Stimulated activated naive B cell treated with anti-CD40 and anti-IgM and Interleukin-4, amounts not matched to agents 10 μg/mL and 1 μg/mL and 100 μg/mL, for 72 hours (primary cell): ENCODE measurements at regions not wholly inside any gene's neighbourhood (a gene's known extent, or its start where the extent isn't known, plus 50 kb on each side); places are given as distances from the start of the nearest gene placed in this dataset.
"Not testable (repeated sequence)": the region's sequence is repeated elsewhere in the genome, so short reads cannot be mapped to it uniquely, and the experiment has no call there.

Experiments used
- ATAC-seq, 2 donors: fragments of 150-1000 bp; cut with Tn5 transposase; replicated peaks; 2 replicates each; pipeline ENCODE4 v1.10.0; 2021; ENCODE audit warnings: moderate library complexity in 1 of 2
- DNase-seq: peaks from one replicate; pipeline ENCODE4 v3.0.0; 2021
- H3K27ac Mint-ChIP-seq: one replicate; pipeline ENCODE4 v1.8.0; 2022; ENCODE audit warnings: mild to moderate bottlenecking, mixed read lengths
- H3K27me3 Mint-ChIP-seq, 2 donors: one replicate each; pipeline ENCODE4 v1.8.0; 2022; ENCODE audit warnings: mixed read lengths in 2 of 2
- H3K36me3 Mint-ChIP-seq, 2 donors: one replicate each; pipeline ENCODE4 v1.8.0; 2022; ENCODE audit warnings: mixed read lengths in 2 of 2, mild to moderate bottlenecking in 1 of 2
- H3K4me1 Mint-ChIP-seq, 2 donors: one replicate each; pipeline ENCODE4 v1.8.0; 2022; ENCODE audit warnings: mixed read lengths in 2 of 2, mild to moderate bottlenecking in 1 of 2
- H3K4me3 Mint-ChIP-seq, 2 donors: one replicate each; pipeline ENCODE4 v1.8.0; 2022; ENCODE audit warnings: mild to moderate bottlenecking in 2 of 2, mixed read lengths in 2 of 2, moderate library complexity in 1 of 2
- H3K9me3 Mint-ChIP-seq, 2 donors: one replicate each; pipeline ENCODE4 v1.8.0; 2022; ENCODE audit warnings: mixed read lengths in 2 of 2, mild to moderate bottlenecking in 1 of 2

- peaks cover 0 to 4% of the 10 kb centered on the region in 2 donors for H3K36me3 Mint-ChIP-seq
- DNase-seq (peak; percentile 75), ATAC-seq (peak; percentile 98 to 99)
- peaks cover 0 to 4% of the 10 kb centered on the region in 2 donors for H3K9me3 Mint-ChIP-seq
- peak overlapping the region; percentile 73 for H3K27ac Mint-ChIP-seq
- no peaks in the 10 kb centered on the region for H3K27me3 Mint-ChIP-seq
- peaks cover 53 to 95% of the 10 kb centered on the region in 2 donors for H3K4me1 Mint-ChIP-seq
- no peak overlapping the region for H3K4me3 Mint-ChIP-seq
Observed at GRCh38 chr18:32884543-32884942, 111.7 kb upstream of the KLHL14 start.

GRCh38 chr18:32881009-32881408, 108.2 kb upstream of the KLHL14 start:
- Mint-ChIP-seq H3K9me3 (peaks cover 0 to 3% of the 10 kb centered on the region in 2 donors), H3K27ac (peak overlapping the region; percentile 79), H3K4me3 (peak overlapping the region; percentile 44 to 46), H3K36me3 (peaks cover 0 to 3% of the 10 kb centered on the region in 2 donors), H3K27me3 (no peaks in the 10 kb centered on the region), H3K4me1 (peaks cover 57 to 91% of the 10 kb centered on the region in 2 donors)
- peak; percentile 38 for DNase-seq
- peak; percentile 58 to 68 for ATAC-seq

- Mint-ChIP-seq H3K9me3 (peaks cover 2 to 7% of the 10 kb centered on the region in 2 donors), H3K27ac (no peak overlapping the region), H3K4me1 (peaks cover 51 to 87% of the 10 kb centered on the region in 2 donors), H3K36me3 (no peaks in the 10 kb centered on the region), H3K27me3 (no peaks in the 10 kb centered on the region), H3K4me3 (peak overlapping the region in 1 of 2 donors; percentile 29)
- no peak for DNase-seq
- ATAC-seq: no peak
Observed at GRCh38 chr18:32879497-32879896, 106.7 kb upstream of the KLHL14 start.

GRCh38 chr18:32878436-32878835, 105.6 kb upstream of the KLHL14 start:
- Mint-ChIP-seq H3K36me3 (no peaks in the 10 kb centered on the region), H3K4me1 (peaks cover 47 to 83% of the 10 kb centered on the region in 2 donors), H3K27ac (no peak overlapping the region), H3K4me3 (no peak overlapping the region), H3K9me3 (peaks cover 2 to 7% of the 10 kb centered on the region in 2 donors), H3K27me3 (no peaks in the 10 kb centered on the region)
- no peak for ATAC-seq
- no peak for DNase-seq

DNA sequence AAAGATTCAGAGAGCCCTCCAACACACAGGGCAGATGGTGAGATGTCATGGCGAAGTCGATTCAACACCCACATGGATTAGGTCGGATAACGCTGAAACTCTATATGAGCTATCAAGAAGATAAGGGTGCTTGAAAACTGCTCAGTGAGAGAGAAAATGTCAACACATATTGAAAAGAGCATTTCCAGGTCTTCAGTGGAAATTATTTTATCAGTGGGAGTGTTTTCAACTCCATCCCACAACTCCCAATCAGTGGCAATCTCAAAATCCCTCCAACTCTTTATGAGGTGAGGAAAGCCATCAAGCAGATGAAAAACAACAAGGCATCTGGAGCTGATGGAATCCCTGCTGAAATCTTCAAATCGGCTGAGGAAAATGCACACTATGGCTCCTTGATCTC, 104.5 kb upstream of the KLHL14 start:
- Mint-ChIP-seq H3K9me3 (peaks cover 2 to 7% of the 10 kb centered on the region in 2 donors), H3K27ac (no peak overlapping the region), H3K4me1 (peaks cover 44 to 83% of the 10 kb centered on the region in 2 donors), H3K27me3 (no peaks in the 10 kb centered on the region), H3K36me3 (no peaks in the 10 kb centered on the region), H3K4me3 (no peak overlapping the region)
- no peak for ATAC-seq
- DNase-seq: no peak

GRCh38 chr18:32875625-32876024, 102.8 kb upstream of the KLHL14 start:
- Mint-ChIP-seq H3K9me3 (peaks cover 2 to 7% of the 10 kb centered on the region in 2 donors), H3K36me3 (no peaks in the 10 kb centered on the region), H3K4me1 (peaks cover 48 to 83% of the 10 kb centered on the region in 2 donors), H3K27ac (no peak overlapping the region), H3K4me3 (no peak overlapping the region), H3K27me3 (no peaks in the 10 kb centered on the region)
- ATAC-seq (peak; percentile 57 to 78), DNase-seq (no peak)

DNA sequence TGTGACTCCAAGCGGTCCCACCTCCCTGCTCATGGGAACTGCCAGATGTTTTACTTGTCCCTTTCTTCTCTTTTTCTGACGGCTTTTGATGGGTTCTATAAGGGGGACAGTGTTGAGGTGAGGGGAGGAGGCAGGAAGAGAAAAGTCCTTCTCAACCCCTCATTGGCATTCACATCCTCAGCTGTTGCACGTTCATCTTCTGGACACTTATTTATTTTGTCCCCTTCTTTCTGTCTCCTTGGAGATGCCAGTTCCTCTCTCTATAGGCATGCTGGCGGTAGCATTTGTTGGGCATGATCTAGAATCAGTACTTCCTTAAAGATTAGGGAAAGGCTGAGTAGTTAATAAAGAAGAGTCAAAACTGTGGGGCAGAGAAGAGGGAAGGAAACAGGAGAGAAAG, 99.0 kb upstream of the KLHL14 start:
- Mint-ChIP-seq H3K27ac (peak overlapping the region; percentile 26), H3K36me3 (no peaks in the 10 kb centered on the region), H3K9me3 (peaks cover 2 to 7% of the 10 kb centered on the region in 2 donors), H3K27me3 (no peaks in the 10 kb centered on the region), H3K4me1 (peaks cover 52 to 88% of the 10 kb centered on the region in 2 donors), H3K4me3 (no peak overlapping the region)
- DNase-seq (no peak), ATAC-seq (no peak)

GRCh38 chr18:32870611-32871010, 97.8 kb upstream of the KLHL14 start:
- no peak for DNase-seq
- no peaks in the 10 kb centered on the region for H3K27me3 Mint-ChIP-seq
- peak overlapping the region; percentile 37 for H3K27ac Mint-ChIP-seq
- no peaks in the 10 kb centered on the region for H3K36me3 Mint-ChIP-seq
- no peak overlapping the region for H3K4me3 Mint-ChIP-seq
- H3K4me1 Mint-ChIP-seq: peaks cover 55 to 88% of the 10 kb centered on the region in 2 donors
- ATAC-seq: no peak
- peaks cover 2 to 7% of the 10 kb centered on the region in 2 donors for H3K9me3 Mint-ChIP-seq

DNA sequence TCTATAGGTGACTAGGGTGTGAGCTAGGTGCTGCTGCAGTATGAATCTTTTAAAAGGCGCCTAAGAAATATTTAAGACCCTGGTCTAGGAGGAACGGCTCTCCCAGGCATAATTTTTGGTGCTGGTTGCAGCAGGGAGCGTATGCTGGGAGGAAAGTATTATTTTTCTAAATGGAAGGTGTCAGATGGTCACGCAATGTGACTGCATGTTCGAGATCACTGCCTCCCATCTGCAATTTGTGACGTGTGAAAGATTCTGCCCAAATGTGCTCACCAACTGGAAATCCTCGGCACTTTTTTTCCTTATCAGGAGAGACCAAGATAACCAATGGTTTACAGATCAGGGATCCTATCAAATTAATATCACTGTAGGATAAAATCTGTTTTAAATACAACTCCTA, 95.6 kb upstream of the KLHL14 start:
- Mint-ChIP-seq H3K4me3 (peak overlapping the region; percentile 46 to 72), H3K4me1 (peaks cover 57 to 82% of the 10 kb centered on the region in 2 donors), H3K36me3 (no peaks in the 10 kb centered on the region), H3K9me3 (peaks cover 0 to 2% of the 10 kb centered on the region in 2 donors), H3K27me3 (no peaks in the 10 kb centered on the region), H3K27ac (peak overlapping the region; percentile 84)
- peak in 1 of 2 donors; percentile 28 for ATAC-seq
- DNase-seq: no peak

DNA sequence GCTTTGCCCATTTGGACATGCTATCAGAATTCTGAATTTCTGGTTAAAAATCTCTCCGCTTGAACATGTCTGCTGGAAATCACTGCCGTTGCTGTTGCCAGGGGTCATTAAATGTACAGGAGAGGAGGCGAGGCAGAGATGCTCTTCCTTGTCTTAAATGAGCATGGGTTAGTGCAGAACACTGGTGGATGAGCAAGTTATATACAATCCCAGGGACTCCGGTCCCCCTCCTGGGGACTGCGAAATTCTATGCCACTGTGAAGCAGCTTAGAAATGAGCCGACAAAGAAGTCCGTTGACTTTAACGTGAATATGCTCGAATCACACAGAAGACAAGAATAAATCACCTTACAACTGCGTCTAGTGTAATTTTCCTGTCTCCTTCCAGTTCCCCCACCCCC, 95.1 kb upstream of the KLHL14 start:
- Mint-ChIP-seq H3K36me3 (no peaks in the 10 kb centered on the region), H3K27ac (peak overlapping the region; percentile 84), H3K27me3 (no peaks in the 10 kb centered on the region), H3K4me1 (peaks cover 56 to 77% of the 10 kb centered on the region in 2 donors), H3K9me3 (peaks cover 0 to 2% of the 10 kb centered on the region in 2 donors), H3K4me3 (peak overlapping the region; percentile 44 to 72)
- DNase-seq (no peak), ATAC-seq (no peak)

- H3K4me1 Mint-ChIP-seq: peaks cover 50 to 71% of the 10 kb centered on the region in 2 donors
- H3K27me3 Mint-ChIP-seq: no peaks in the 10 kb centered on the region
- H3K36me3 Mint-ChIP-seq: peaks cover 2 to 5% of the 10 kb centered on the region in 2 donors
- ATAC-seq: peak; percentile 68 to 75
- H3K4me3 Mint-ChIP-seq: peak overlapping the region; percentile 44 to 72
- peak overlapping the region; percentile 84 for H3K27ac Mint-ChIP-seq
- H3K9me3 Mint-ChIP-seq: peaks cover 4 to 5% of the 10 kb centered on the region in 2 donors
- DNase-seq: no peak
Observed at GRCh38 chr18:32867330-32867729, 94.5 kb upstream of the KLHL14 start.

DNA sequence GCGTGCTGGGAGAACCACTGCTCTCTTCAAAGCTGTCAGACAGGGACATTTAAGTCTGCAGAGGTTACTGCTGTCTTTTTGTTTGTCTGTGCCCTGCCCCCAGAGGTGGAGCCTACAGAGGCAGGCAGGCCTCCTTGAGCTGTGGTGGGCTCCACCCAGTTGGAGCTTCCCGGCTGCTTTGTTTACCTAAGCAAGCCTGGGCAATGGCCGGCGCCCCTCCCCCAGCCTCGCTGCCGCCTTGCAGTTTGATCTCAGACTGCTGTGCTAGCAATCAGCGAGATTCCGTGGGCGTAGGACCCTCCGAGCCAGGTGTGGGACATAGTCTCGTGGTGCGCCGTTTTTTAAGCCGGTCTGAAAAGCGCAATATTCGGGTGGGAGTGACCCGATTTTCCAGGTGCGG, 89.2 kb upstream of the KLHL14 start:
- not testable (repeated sequence) for H3K27me3 Mint-ChIP-seq, H3K9me3 Mint-ChIP-seq, H3K4me3 Mint-ChIP-seq, ATAC-seq, H3K27ac Mint-ChIP-seq, H3K36me3 Mint-ChIP-seq, DNase-seq
- H3K4me1 Mint-ChIP-seq: peaks cover 9 to 18% of the 10 kb centered on the region in 2 donors

- Mint-ChIP-seq H3K27ac (no peak overlapping the region), H3K27me3 (peaks cover 0 to 5% of the 10 kb centered on the region in 2 donors), H3K4me1 (peaks cover 7 to 23% of the 10 kb centered on the region in 2 donors), H3K9me3 (peaks cover 5 to 8% of the 10 kb centered on the region in 2 donors), H3K36me3 (peaks cover 3 to 4% of the 10 kb centered on the region in 2 donors), H3K4me3 (no peak overlapping the region)
- ATAC-seq (no peak), DNase-seq (no peak)
Observed at GRCh38 chr18:32851936-32852335, 79.1 kb upstream of the KLHL14 start.

GRCh38 chr18:32848826-32849225, 76.0 kb upstream of the KLHL14 start:
- Mint-ChIP-seq H3K4me3 (no peak overlapping the region), H3K27ac (no peak overlapping the region), H3K27me3 (peaks cover 0 to 5% of the 10 kb centered on the region in 2 donors), H3K9me3 (peaks cover 5 to 8% of the 10 kb centered on the region in 2 donors), H3K4me1 (peaks cover 4 to 15% of the 10 kb centered on the region in 2 donors), H3K36me3 (peaks cover 3 to 4% of the 10 kb centered on the region in 2 donors)
- no peak for DNase-seq
- ATAC-seq: no peak

- Mint-ChIP-seq H3K4me1 (peaks cover 3 to 12% of the 10 kb centered on the region in 2 donors), H3K27me3 (peaks cover 4 to 5% of the 10 kb centered on the region in 2 donors), H3K4me3 (no peak overlapping the region), H3K9me3 (peaks cover 7% of the 10 kb centered on the region in 2 donors), H3K36me3 (peaks cover 3 to 4% of the 10 kb centered on the region in 2 donors), H3K27ac (no peak overlapping the region)
- no peak for DNase-seq
- ATAC-seq: no peak
Observed at GRCh38 chr18:32847691-32848090, 74.9 kb upstream of the KLHL14 start.
